ENCODE measurements at regions not wholly inside any gene's neighbourhood (a gene's known extent, or its start where the extent isn't known, plus 50 kb on each side); places are given as distances from the start of the nearest gene placed in this dataset.
"Not testable (repeated sequence)": the region's sequence is repeated elsewhere in the genome, so short reads cannot be mapped to it uniquely, and the experiment has no call there.

- no peak for DNase-seq (ENCODE audit: extremely low read depth, low read depth)
- no peak for TF ChIP-seq CTCF (IDR thresholded peaks at IDR 0.05; ENCODE audit: low read depth, low read length)
Measured at GRCh38 chr2:75407038-75407530, 153.7 kb downstream of the EVA1A start.

GRCh38 chr2:75406131-75406581 lies 154.6 kb downstream of the EVA1A start:
- DNase-seq (ENCODE audit: extremely low read depth, low read depth) = no peak
- no peak for TF ChIP-seq CTCF (IDR thresholded peaks at IDR 0.05; ENCODE audit: low read depth, low read length)

- DNase-seq (ENCODE audit: extremely low read depth, low read depth) = no peak
- no peak for TF ChIP-seq CTCF (IDR thresholded peaks at IDR 0.05; ENCODE audit: low read depth, low read length)
Measured at GRCh38 chr2:75405000-75405399, 155.7 kb downstream of the EVA1A start.

- TF ChIP-seq CTCF (IDR thresholded peaks at IDR 0.05; ENCODE audit: low read depth, low read length) = peak; percentile 81
- DNase-seq (ENCODE audit: extremely low read depth, low read depth) = peak; percentile 25
Measured at GRCh38 chr2:75403991-75404428, 156.7 kb downstream of the EVA1A start.

GRCh38 chr2:75396314-75396713 lies 164.4 kb downstream of the EVA1A start:
- TF ChIP-seq CTCF (IDR thresholded peaks at IDR 0.05; ENCODE audit: low read depth, low read length) = no peak
- no peak for DNase-seq (ENCODE audit: extremely low read depth, low read depth)

GRCh38 chr2:75394764-75395163 lies 166.0 kb downstream of the EVA1A start:
- DNase-seq (ENCODE audit: extremely low read depth, low read depth) = not testable (repeated sequence)

- DNase-seq (ENCODE audit: extremely low read depth, low read depth) = no peak
- no peak for TF ChIP-seq CTCF (IDR thresholded peaks at IDR 0.05; ENCODE audit: low read depth, low read length)
Measured at GRCh38 chr2:75390169-75390568, 170.6 kb downstream of the EVA1A start.

- no peak for DNase-seq (ENCODE audit: extremely low read depth, low read depth)
- TF ChIP-seq CTCF (IDR thresholded peaks at IDR 0.05; ENCODE audit: low read depth, low read length) = no peak
Measured at GRCh38 chr2:75389271-75389670, 171.5 kb downstream of the EVA1A start.
